Panc1 (cell line): ENCODE measurements at regions not wholly inside any gene's neighbourhood (a gene's known extent, or its start where the extent isn't known, plus 50 kb on each side); places are given as distances from the start of the nearest gene placed in this dataset.

Experiments
- CTCF ChIP-seq: fragments of 450-650 bp; IDR thresholded peaks from 2 replicates; pipeline ENCODE4 v1.5.1; 2017; ENCODE audit warnings: mild to moderate bottlenecking
- POLR2AphosphoS5 ChIP-seq: IDR thresholded peaks from 2 replicates; pipeline ENCODE4 v1.6.1; 2012; ENCODE audit warnings: mild to moderate bottlenecking, low read depth, low read length, moderate library complexity
- SIN3A ChIP-seq: IDR thresholded peaks from 2 replicates; pipeline ENCODE4 v1.6.1; 2012; ENCODE audit warnings: low read depth, mild to moderate bottlenecking, low read length, moderate library complexity, borderline replicate concordance; ENCODE audit not compliant: insufficient read depth
- TCF7L2 ChIP-seq: IDR thresholded peaks from 2 replicates; pipeline ENCODE4 v1.6.1; 2011; ENCODE audit warnings: mild to moderate bottlenecking, low read depth, low read length, inconsistent platforms

GRCh38 chr3:17901893-17902292, 159.5 kb upstream of the TBC1D5 start:
- TF ChIP-seq CTCF = no peak
- no peak for TF ChIP-seq SIN3A
- no peak for TF ChIP-seq POLR2AphosphoS5
- TF ChIP-seq TCF7L2 = no peak
